ENCODE measurements at regions not wholly inside any gene's neighbourhood (a gene's known extent, or its start where the extent isn't known, plus 50 kb on each side); places are given as distances from the start of the nearest gene placed in this dataset.
A peak's percentile ranks its signal among the peaks of the same experiment; 100 is the strongest.
"Not testable (repeated sequence)": the region's sequence is repeated elsewhere in the genome, so short reads cannot be mapped to it uniquely, and the experiment has no call there.

GRCh38 chr4:124075276-124075675, 637.3 kb downstream of the ANKRD50 start:
- not testable (repeated sequence) for DNase-seq

- DNase-seq: peak; percentile 46
Measured at GRCh38 chr4:124079174-124079780, 633.3 kb downstream of the ANKRD50 start.

GRCh38 chr4:124083711-124084110, 628.8 kb downstream of the ANKRD50 start:
- DNase-seq: no peak

GRCh38 chr4:124085561-124086180, 626.9 kb downstream of the ANKRD50 start:
- DNase-seq: no peak

- DNase-seq: no peak
Measured at GRCh38 chr4:124090021-124090420, 622.5 kb downstream of the ANKRD50 start.

- no peak for DNase-seq
Measured at GRCh38 chr4:124092101-124092500, 620.4 kb downstream of the ANKRD50 start.

GRCh38 chr4:124092541-124092984, 620.0 kb downstream of the ANKRD50 start:
- DNase-seq: no peak

GRCh38 chr4:124095621-124096020, 616.9 kb downstream of the ANKRD50 start:
- no peak for DNase-seq

- DNase-seq: no peak
Measured at GRCh38 chr4:124096290-124096689, 616.2 kb downstream of the ANKRD50 start.

GRCh38 chr4:124097447-124097846, 615.1 kb downstream of the ANKRD50 start:
- no peak for DNase-seq

- no peak for DNase-seq
Measured at GRCh38 chr4:124104101-124104500, 608.4 kb downstream of the ANKRD50 start.

- no peak for DNase-seq
Measured at GRCh38 chr4:124104628-124105027, 607.9 kb downstream of the ANKRD50 start.

- DNase-seq: no peak
Measured at GRCh38 chr4:124105212-124105611, 607.3 kb downstream of the ANKRD50 start.

GRCh38 chr4:124111411-124111810, 601.1 kb downstream of the ANKRD50 start:
- DNase-seq: no peak

- peak; percentile 86 for DNase-seq
Measured at GRCh38 chr4:124111922-124112321, 600.6 kb downstream of the ANKRD50 start.

- no peak for DNase-seq
Measured at GRCh38 chr4:124118061-124118460, 594.5 kb downstream of the ANKRD50 start.

GRCh38 chr4:124121461-124121971, 591.0 kb downstream of the ANKRD50 start:
- peak; percentile 77 for DNase-seq

GRCh38 chr4:124123181-124123580, 589.4 kb downstream of the ANKRD50 start:
- DNase-seq: no peak

GRCh38 chr4:124123721-124124120, 588.8 kb downstream of the ANKRD50 start:
- no peak for DNase-seq

- DNase-seq: not testable (repeated sequence)
Measured at GRCh38 chr4:124131324-124131723, 581.2 kb downstream of the ANKRD50 start.

- no peak for DNase-seq
Measured at GRCh38 chr4:124132161-124132560, 580.4 kb downstream of the ANKRD50 start.

- DNase-seq: no peak
Measured at GRCh38 chr4:124133753-124134152, 578.8 kb downstream of the ANKRD50 start.

GRCh38 chr4:124135409-124135813, 577.1 kb downstream of the ANKRD50 start:
- no peak for DNase-seq

GRCh38 chr4:124139044-124139443, 573.5 kb downstream of the ANKRD50 start:
- DNase-seq: no peak

- DNase-seq: no peak
Measured at GRCh38 chr4:124143632-124144031, 568.9 kb downstream of the ANKRD50 start.

Data from kidney glomerular epithelial cell (primary cell).